Uterus (tissue), 3 donors: ENCODE measurements at regions not wholly inside any gene's neighbourhood (a gene's known extent, or its start where the extent isn't known, plus 50 kb on each side); places are given as distances from the start of the nearest gene placed in this dataset.

Source experiments
- DNase-seq, 2 donors: peaks; one replicate each; pipeline ENCODE4 v3.0.0-alpha.2; 2019 to 2020
- H3K27ac ChIP-seq, 2 donors: fragments of 200-600 bp; sonication (generic); 1 replicate in 1 of 2; 2 replicates in 1 of 2; pipeline ENCODE4 v1.5.1; 2016 to 2018
- H3K27me3 ChIP-seq, 2 donors: fragments of 200-600 bp; sonication (generic); one replicate each; pipeline ENCODE4 v1.5.1; 2018 to 2019; ENCODE audit warnings: control low read depth in 1 of 2
- H3K36me3 ChIP-seq, 2 donors: fragments of 200-600 bp; sonication (generic); one replicate each; pipeline ENCODE4 v1.5.1; 2019; ENCODE audit warnings: control low read depth in 1 of 2
- H3K4me1 ChIP-seq, 2 donors: fragments of 200-600 bp; sonication (generic); one replicate each; pipeline ENCODE4 v1.5.1; 2018 to 2019; ENCODE audit warnings: control low read depth in 1 of 2
- H3K4me3 ChIP-seq, 2 donors: fragments of 200-600 bp; sonication (generic); 1 replicate in 1 of 2; 2 replicates in 1 of 2; pipeline ENCODE4 v1.5.1; 2018 to 2019; ENCODE audit warnings: mild to moderate bottlenecking in 1 of 2
- H3K9me3 ChIP-seq, 2 donors: fragments of 200-600 bp; sonication (generic); one replicate each; pipeline ENCODE4 v1.5.1; 2019; ENCODE audit warnings: control low read depth in 1 of 2
- POLR2A ChIP-seq, 2 donors: fragments of 450-650 bp; IDR thresholded peaks; one replicate each; pipeline ENCODE4 v1.6.1; 2016; ENCODE audit warnings: antibody characterized with exemption in 2 of 2, mild to moderate bottlenecking in 1 of 2, moderate library complexity in 1 of 2
- intact Hi-C: fragments of 100-400 bp; cut with DNase I; formaldehyde crosslinking; loops from one replicate; pipeline ENCODE4 v1.15.1; 2023; ENCODE audit warnings: low total_unique reads
- TF ChIP-seq, protein P1 (sequence below), 4 experiments: fragments of 200-600 bp in 2 of 4; fragments of 450-650 bp in 2 of 4; sonication (generic) in 2 of 4; IDR thresholded peaks; one replicate each; pipeline ENCODE4 v1.5.1; 2016 to 2019; ENCODE audit warnings: antibody characterized with exemption in 4 of 4, mild to moderate bottlenecking in 2 of 4, moderate library complexity in 1 of 4
- donor health status: DM: yes; HTN: yes; CAD: no.

DNA sequence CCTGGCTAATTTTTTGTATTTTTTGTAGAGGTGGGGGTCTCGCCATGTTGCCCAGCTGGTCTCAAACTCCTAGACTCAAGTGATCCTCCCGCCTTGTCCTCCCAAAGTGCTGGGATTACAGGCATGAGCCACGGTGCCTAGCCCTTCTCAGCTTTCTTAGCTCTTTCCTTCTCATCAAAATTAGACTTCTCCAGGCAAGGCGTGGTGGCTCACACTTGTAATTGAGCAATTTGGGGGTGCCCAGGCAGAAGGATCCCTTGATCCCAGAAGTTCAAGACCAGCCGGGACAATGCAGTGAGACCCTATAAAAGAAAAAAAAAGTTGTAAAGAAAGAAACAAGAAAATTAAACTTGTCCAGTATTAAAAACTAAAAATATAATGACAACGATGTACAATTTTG is 112.6 kb upstream of the ERRFI1 start:
- intact Hi-C loops, result no loop called here
- peak overlapping the region in 1 of 2 donors; percentile 86 for H3K27ac ChIP-seq
- TF ChIP-seq, protein P1, sequence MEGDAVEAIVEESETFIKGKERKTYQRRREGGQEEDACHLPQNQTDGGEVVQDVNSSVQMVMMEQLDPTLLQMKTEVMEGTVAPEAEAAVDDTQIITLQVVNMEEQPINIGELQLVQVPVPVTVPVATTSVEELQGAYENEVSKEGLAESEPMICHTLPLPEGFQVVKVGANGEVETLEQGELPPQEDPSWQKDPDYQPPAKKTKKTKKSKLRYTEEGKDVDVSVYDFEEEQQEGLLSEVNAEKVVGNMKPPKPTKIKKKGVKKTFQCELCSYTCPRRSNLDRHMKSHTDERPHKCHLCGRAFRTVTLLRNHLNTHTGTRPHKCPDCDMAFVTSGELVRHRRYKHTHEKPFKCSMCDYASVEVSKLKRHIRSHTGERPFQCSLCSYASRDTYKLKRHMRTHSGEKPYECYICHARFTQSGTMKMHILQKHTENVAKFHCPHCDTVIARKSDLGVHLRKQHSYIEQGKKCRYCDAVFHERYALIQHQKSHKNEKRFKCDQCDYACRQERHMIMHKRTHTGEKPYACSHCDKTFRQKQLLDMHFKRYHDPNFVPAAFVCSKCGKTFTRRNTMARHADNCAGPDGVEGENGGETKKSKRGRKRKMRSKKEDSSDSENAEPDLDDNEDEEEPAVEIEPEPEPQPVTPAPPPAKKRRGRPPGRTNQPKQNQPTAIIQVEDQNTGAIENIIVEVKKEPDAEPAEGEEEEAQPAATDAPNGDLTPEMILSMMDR (IDR thresholded peaks at IDR 0.05), result no peak
- no peak for TF ChIP-seq POLR2A (IDR thresholded peaks at IDR 0.05)
- H3K36me3 ChIP-seq, result no peaks in the 10 kb centered on the region
- DNase-seq, result no peak
- no peaks in the 10 kb centered on the region for H3K27me3 ChIP-seq
- H3K4me3 ChIP-seq, result no peak overlapping the region
- peaks cover 0 to 4% of the 10 kb centered on the region in 2 donors for H3K4me1 ChIP-seq
- H3K9me3 ChIP-seq, result no peaks in the 10 kb centered on the region

DNA sequence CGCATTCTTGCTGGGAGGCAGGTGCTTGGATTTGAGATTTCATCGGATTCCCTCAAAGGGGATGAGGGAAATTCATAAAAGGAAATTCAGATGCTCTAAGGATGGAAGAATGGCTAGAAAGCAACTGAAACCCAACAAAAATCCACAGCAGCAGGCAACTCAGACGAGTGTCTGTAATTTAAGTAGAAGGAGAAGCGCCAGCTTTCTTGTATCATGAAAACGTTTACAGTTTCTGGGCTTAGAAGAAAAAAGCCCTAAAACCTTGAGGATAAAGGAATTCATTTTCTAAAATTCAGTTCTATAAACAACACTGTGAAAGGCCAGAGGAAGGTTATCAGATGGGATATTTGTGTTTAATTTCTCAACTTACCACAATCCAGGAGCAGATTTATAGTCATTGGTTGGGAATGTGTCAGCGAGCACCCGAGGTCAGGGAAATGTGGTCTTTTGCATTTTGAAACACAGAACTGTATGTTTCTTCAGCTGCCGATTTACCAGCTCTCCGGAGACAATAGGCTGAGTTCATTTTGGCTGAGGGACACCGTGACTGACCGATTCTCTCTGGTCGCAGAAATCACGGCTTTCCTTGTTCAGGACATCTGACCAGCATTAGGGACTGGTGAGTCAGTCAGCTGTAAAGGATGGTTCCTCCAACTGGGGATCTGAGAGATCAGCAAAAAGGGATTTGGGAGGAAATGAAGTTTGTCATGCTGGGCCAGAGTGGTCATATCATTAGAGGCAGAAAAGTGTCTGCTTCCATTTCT is 111.6 kb upstream of the ERRFI1 start:
- Histone ChIP-seq H3K4me3 (no peak overlapping the region), H3K36me3 (no peaks in the 10 kb centered on the region), H3K27ac (peak overlapping the region; percentile 86 to 89), H3K4me1 (peaks cover 0 to 4% of the 10 kb centered on the region in 2 donors), H3K27me3 (no peaks in the 10 kb centered on the region), H3K9me3 (no peaks in the 10 kb centered on the region)
- no peak for TF ChIP-seq POLR2A (IDR thresholded peaks at IDR 0.05)
- TF ChIP-seq, protein P1 (IDR thresholded peaks at IDR 0.05), result no peak
- DNase-seq, result peak; percentile 53 to 56
- intact Hi-C loops, result no loop called here

DNA sequence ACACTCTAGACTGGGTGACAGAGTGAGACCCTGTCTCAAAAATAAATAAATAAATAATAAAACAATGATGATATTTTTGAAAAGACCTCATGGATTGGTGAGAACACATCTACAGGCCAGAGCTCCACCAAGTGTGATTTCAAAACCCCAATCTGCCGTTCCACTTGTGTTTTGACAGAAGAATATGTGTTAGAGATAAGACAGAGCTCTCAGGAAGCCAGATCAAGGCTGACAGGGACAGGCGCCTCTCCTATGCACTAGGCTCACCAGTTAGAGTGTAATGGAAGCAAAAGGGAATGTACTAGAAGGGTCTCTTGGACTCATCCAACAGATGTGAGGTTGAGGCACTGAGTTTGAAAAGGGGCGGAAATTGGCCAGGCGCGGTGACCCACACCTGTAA is 110.7 kb upstream of the ERRFI1 start:
- H3K27ac ChIP-seq, result peak overlapping the region; percentile 86 to 89
- intact Hi-C loops, result no loop called here

DNA sequence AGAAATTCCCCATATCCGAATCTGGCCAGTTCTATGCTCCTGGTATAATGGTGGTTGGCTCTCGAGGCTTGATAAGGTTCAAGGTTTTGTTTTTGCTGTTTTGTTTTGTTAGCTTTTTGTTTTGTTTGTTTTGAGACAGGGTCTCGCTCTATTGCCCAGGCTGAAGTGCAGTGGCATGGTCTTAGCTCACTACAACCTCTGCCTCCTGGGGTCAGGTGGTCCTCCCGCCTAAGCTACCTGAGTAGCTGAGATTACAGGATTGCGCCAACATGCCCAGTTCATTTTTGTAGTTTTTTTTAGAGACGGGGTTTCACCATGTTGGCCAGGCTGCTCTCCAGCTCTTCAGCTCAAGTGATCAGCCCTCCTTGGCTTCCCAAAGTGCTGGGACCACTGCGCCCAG is 109.1 kb upstream of the ERRFI1 start:
- no peaks in the 10 kb centered on the region for H3K4me1 ChIP-seq

More for the DNA sequence above, 110.7 kb upstream of the ERRFI1 start:
- DNase-seq, result no peak
- H3K36me3 ChIP-seq, result no peaks in the 10 kb centered on the region
- H3K4me3 ChIP-seq, result no peak overlapping the region
- H3K27me3 ChIP-seq, result no peaks in the 10 kb centered on the region
- TF ChIP-seq, protein P1 (IDR thresholded peaks at IDR 0.05), result no peak
- TF ChIP-seq POLR2A (IDR thresholded peaks at IDR 0.05), result no peak
- H3K4me1 ChIP-seq, result no peaks in the 10 kb centered on the region
- H3K9me3 ChIP-seq, result no peaks in the 10 kb centered on the region

More for the DNA sequence above, 109.1 kb upstream of the ERRFI1 start:
- H3K27ac ChIP-seq, result peak overlapping the region; percentile 86 to 89
- H3K9me3 ChIP-seq, result no peaks in the 10 kb centered on the region
- TF ChIP-seq, protein P1 (IDR thresholded peaks at IDR 0.05), result no peak
- TF ChIP-seq POLR2A (IDR thresholded peaks at IDR 0.05), result no peak
- H3K4me3 ChIP-seq, result no peak overlapping the region
- intact Hi-C loops, result no loop called here
- no peaks in the 10 kb centered on the region for H3K27me3 ChIP-seq
- DNase-seq, result no peak
- H3K36me3 ChIP-seq, result no peaks in the 10 kb centered on the region
